OCI-LY3 (cell line): ENCODE measurements at regions not wholly inside any gene's neighbourhood (a gene's known extent, or its start where the extent isn't known, plus 50 kb on each side); places are given as distances from the start of the nearest gene placed in this dataset.

Experiments
- CTCF ChIP-seq: fragments of 200-600, 300-600 bp; sonication (generic); IDR thresholded peaks from 2 replicates; pipeline ENCODE4 v1.5.1; 2014; ENCODE audit warnings: antibody characterized with exemption, low read length, low read depth
- EZH2phosphoT487 ChIP-seq: fragments of 200-600 bp; shearing (Covaris generic); IDR thresholded peaks from 2 replicates; pipeline ENCODE4 v1.6.1; 2018; ENCODE audit warnings: antibody characterized with exemption, mixed run types, low read depth

- TF ChIP-seq CTCF (no peak), EZH2phosphoT487 (no peak)
Measured at GRCh38 chr3:176848431-176849214, 348.7 kb downstream of the TBL1XR1 start.
